AG10803 (cell line): ENCODE measurements at regions not wholly inside any gene's neighbourhood (a gene's known extent, or its start where the extent isn't known, plus 50 kb on each side); places are given as distances from the start of the nearest gene placed in this dataset.

Experiments
- DNase-seq: peaks from one replicate; pipeline ENCODE4 v3.0.0; 2010; ENCODE audit warnings: low read depth
- H3K4me3 ChIP-seq: 2 replicates; pipeline ENCODE4 v1.5.1; 2011; ENCODE audit warnings: mild to moderate bottlenecking, low read length, control low read depth
- CTCF ChIP-seq: conservative IDR thresholded peaks from 2 replicates; pipeline ENCODE4 v1.5.1; 2011; ENCODE audit warnings: mild to moderate bottlenecking, low read length, control low read depth, inconsistent platforms

- DNase-seq = no peak
- no peak for TF ChIP-seq CTCF
- no peak overlapping the region for H3K4me3 ChIP-seq
Observed at GRCh38 chr4:131113273-131113672, 2017.3 kb downstream of the C4orf33 start.

GRCh38 chr4:131113704-131114103, 2017.8 kb downstream of the C4orf33 start:
- no peak for TF ChIP-seq CTCF
- no peak for DNase-seq
- H3K4me3 ChIP-seq = no peak overlapping the region

GRCh38 chr4:131119661-131120060, 2023.7 kb downstream of the C4orf33 start:
- TF ChIP-seq CTCF = no peak
- DNase-seq = no peak

GRCh38 chr4:131137196-131137595, 2011.9 kb upstream of the PCDH10 start:
- DNase-seq = no peak
- TF ChIP-seq CTCF = no peak
- H3K4me3 ChIP-seq = no peak overlapping the region

More at GRCh38 chr4:131119661-131120060, 2023.7 kb downstream of the C4orf33 start:
- H3K4me3 ChIP-seq = no peak overlapping the region

- no peak for DNase-seq
- H3K4me3 ChIP-seq = no peak overlapping the region
- TF ChIP-seq CTCF = no peak
Observed at GRCh38 chr4:131159261-131159660, 1989.8 kb upstream of the PCDH10 start.

GRCh38 chr4:131192318-131192717, 1956.8 kb upstream of the PCDH10 start:
- DNase-seq = no peak
- TF ChIP-seq CTCF = no peak
- H3K4me3 ChIP-seq = no peak overlapping the region

GRCh38 chr4:131207589-131207988, 1941.5 kb upstream of the PCDH10 start:
- no peak for TF ChIP-seq CTCF
- no peak overlapping the region for H3K4me3 ChIP-seq
- no peak for DNase-seq
